A549 (cell line): ENCODE measurements at regions not wholly inside any gene's neighbourhood (a gene's known extent, or its start where the extent isn't known, plus 50 kb on each side); places are given as distances from the start of the nearest gene placed in this dataset.

ENCODE experiments used
- BHLHE40 ChIP-seq: IDR thresholded peaks from 2 replicates; pipeline ENCODE4 v1.6.1; 2012; ENCODE audit warnings: low read depth, low read length, inconsistent platforms
- HDAC2 ChIP-seq: fragments of 200-600 bp; sonication (generic); IDR thresholded peaks from 2 replicates; pipeline ENCODE4 v1.6.1; 2016
- JUN ChIP-seq, 2 experiments: fragments of >200 bp; sonication (Bioruptor Twin); formaldehyde crosslinking; IDR thresholded peaks; 2 replicates in 1 of 2; 3 replicates in 1 of 2; pipeline ENCODE4 v1.6.1; 2016 to 2017
- MAX ChIP-seq: IDR thresholded peaks from 2 replicates; pipeline ENCODE4 v1.6.1; 2012
- MYC ChIP-seq: IDR thresholded peaks from 2 replicates; pipeline ENCODE4 v1.6.1; 2012; ENCODE audit warnings: mild to moderate bottlenecking, inconsistent platforms, low read length, improper control_type of control experiment, borderline replicate concordance
- PBX3 ChIP-seq: IDR thresholded peaks from 2 replicates; pipeline ENCODE4 v1.6.1; 2012
- POLR2A ChIP-seq: IDR thresholded peaks from 2 replicates; pipeline ENCODE4 v1.6.1; 2012; ENCODE audit warnings: mild to moderate bottlenecking, low read length
- POLR2AphosphoS2 ChIP-seq: conservative IDR thresholded peaks from 2 replicates; pipeline ENCODE4 v1.6.1; 2012; ENCODE audit warnings: low read length, improper control_type of control experiment, inconsistent platforms
- SMC3 ChIP-seq: fragments of >200 bp; sonication (Bioruptor Twin); formaldehyde crosslinking; IDR thresholded peaks from 3 replicates; pipeline ENCODE4 v1.6.1; 2018; ENCODE audit warnings: inconsistent platforms
- USF2 ChIP-seq: fragments of 450-650 bp; IDR thresholded peaks from 2 replicates; pipeline ENCODE4 v1.6.1; 2014; ENCODE audit warnings: antibody characterized with exemption
- TF ChIP-seq, protein P1 (sequence below): fragments of >200 bp; sonication (Bioruptor Twin); formaldehyde crosslinking; IDR thresholded peaks from 3 replicates; pipeline ENCODE4 v1.5.1; 2016

- TF ChIP-seq MAX (no peak), POLR2AphosphoS2 (no peak), USF2 (no peak), HDAC2 (no peak), SMC3 (no peak), POLR2A (no peak), BHLHE40 (no peak), JUN (IDR thresholded peaks at IDR 0.05) (no peak), PBX3 (no peak), MYC (no peak)
- TF ChIP-seq, protein P1, sequence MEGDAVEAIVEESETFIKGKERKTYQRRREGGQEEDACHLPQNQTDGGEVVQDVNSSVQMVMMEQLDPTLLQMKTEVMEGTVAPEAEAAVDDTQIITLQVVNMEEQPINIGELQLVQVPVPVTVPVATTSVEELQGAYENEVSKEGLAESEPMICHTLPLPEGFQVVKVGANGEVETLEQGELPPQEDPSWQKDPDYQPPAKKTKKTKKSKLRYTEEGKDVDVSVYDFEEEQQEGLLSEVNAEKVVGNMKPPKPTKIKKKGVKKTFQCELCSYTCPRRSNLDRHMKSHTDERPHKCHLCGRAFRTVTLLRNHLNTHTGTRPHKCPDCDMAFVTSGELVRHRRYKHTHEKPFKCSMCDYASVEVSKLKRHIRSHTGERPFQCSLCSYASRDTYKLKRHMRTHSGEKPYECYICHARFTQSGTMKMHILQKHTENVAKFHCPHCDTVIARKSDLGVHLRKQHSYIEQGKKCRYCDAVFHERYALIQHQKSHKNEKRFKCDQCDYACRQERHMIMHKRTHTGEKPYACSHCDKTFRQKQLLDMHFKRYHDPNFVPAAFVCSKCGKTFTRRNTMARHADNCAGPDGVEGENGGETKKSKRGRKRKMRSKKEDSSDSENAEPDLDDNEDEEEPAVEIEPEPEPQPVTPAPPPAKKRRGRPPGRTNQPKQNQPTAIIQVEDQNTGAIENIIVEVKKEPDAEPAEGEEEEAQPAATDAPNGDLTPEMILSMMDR = no peak
Measured at GRCh38 chr13:74560325-74560724, 426.1 kb upstream of the KLF12 start.
